Lung (tissue), 11 donors: ENCODE measurements at regions not wholly inside any gene's neighbourhood (a gene's known extent, or its start where the extent isn't known, plus 50 kb on each side); places are given as distances from the start of the nearest gene placed in this dataset.

Experiments
- ATAC-seq: fragments of 200-7000 bp; cut with Tn5 transposase; one replicate; pipeline ENCODE4 v1.9.1; 2020; ENCODE audit warnings: moderate number of reproducible peaks; ENCODE audit not compliant: insufficient read depth, low FRiP score
- DNase-seq, 3 donors: peaks; one replicate each; pipeline ENCODE4 v3.0.0-alpha.2; 2013 to 2017
- H3K27ac ChIP-seq, 2 donors: one replicate each; pipeline ENCODE4 v1.5.1; 2013; ENCODE audit warnings: mild to moderate bottlenecking in 2 of 2, moderate library complexity in 2 of 2, control low read depth in 1 of 2, inconsistent platforms in 1 of 2, low read depth in 1 of 2, low read length in 1 of 2
- H3K27me3 ChIP-seq, 3 donors: one replicate each; pipeline ENCODE4 v1.5.1; 2013; ENCODE audit warnings: low read length in 2 of 3; ENCODE audit not compliant: control insufficient read depth in 3 of 3, insufficient read depth in 3 of 3
- H3K36me3 ChIP-seq, 4 donors: one replicate each; pipeline ENCODE4 v1.5.1; 2013; ENCODE audit warnings: low read length in 4 of 4, mild to moderate bottlenecking in 1 of 4, moderate library complexity in 1 of 4; ENCODE audit not compliant: control insufficient read depth in 4 of 4, insufficient read depth in 4 of 4
- H3K4me1 ChIP-seq, 5 donors: one replicate each; pipeline ENCODE4 v1.5.1; 2013; ENCODE audit warnings: low read length in 5 of 5, mild to moderate bottlenecking in 2 of 5, moderate library complexity in 1 of 5; ENCODE audit not compliant: control insufficient read depth in 5 of 5, insufficient read depth in 5 of 5
- H3K4me3 ChIP-seq: one replicate; pipeline ENCODE4 v1.5.1; 2013; ENCODE audit warnings: mild to moderate bottlenecking, control low read depth, moderate library complexity
- H3K9ac ChIP-seq, 2 donors: one replicate each; pipeline ENCODE4 v1.5.1; 2013; ENCODE audit warnings: low read length in 2 of 2, control low read depth in 1 of 2; ENCODE audit not compliant: insufficient read depth in 1 of 2
- H3K9me3 ChIP-seq, 4 donors: one replicate each; pipeline ENCODE4 v1.5.1; 2013; ENCODE audit warnings: low read length in 3 of 4, mild to moderate bottlenecking in 1 of 4, moderate library complexity in 1 of 4; ENCODE audit not compliant: control insufficient read depth in 4 of 4, insufficient read depth in 3 of 4
- WGBS, 2 donors: extraction: QIAGEN DNeasy Blood & Tissue Kit; methylation state at CpG; one replicate each; pipeline ENCODE4 v1.1.7; 2013; 5-methylcytosine and 5-hydroxymethylcytosine counted together
- TF ChIP-seq, protein P1 (sequence below): IDR thresholded peaks from 2 replicates; pipeline ENCODE4 v1.5.1; 2012; ENCODE audit warnings: mild to moderate bottlenecking; ENCODE audit errors: control extremely low read depth, extremely low read depth
- donor health status: control.
- donor health status: control.
- donor health status: Bipolar disorder and iron deficiency.
- donor health status: healthy.
- donor health status: DM: yes; HTN: yes; CAD: no.

DNA sequence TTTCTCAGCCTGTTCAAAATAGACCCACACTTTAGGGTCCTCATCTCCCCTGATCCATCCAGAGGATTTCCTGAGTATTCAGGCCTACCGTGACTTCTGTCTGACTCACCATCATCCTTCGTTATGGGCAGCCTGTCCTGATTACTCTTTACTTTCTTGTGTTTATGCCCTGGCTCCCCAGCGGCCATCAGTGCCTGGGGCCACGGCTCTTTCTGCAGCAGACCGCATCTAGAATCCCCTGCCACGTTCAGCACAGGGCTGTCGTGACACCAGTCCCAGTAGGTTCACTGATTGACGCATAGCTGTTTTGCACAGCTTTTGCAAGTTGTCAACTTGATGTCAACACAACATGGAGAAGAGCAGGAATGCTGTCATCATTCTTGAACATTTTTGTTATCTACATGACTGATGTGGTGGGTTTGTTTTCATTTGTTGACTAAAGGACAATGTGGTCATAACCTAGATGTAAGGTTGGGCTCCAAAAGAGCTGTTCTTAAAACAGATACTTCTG lies 225.6 kb downstream of the HAUS1 start:
- H3K27me3 ChIP-seq, result no peaks in the 10 kb centered on the region
- 83 to 84% methylated on average over 8 of the region's 8 CpGs for WGBS, 2 donors

GRCh38 chr18:46331316-46331715 lies 227.1 kb downstream of the HAUS1 start:
- no peaks in the 10 kb centered on the region for H3K36me3 ChIP-seq
- WGBS, 2 donors, result 95 to 100% methylated on average over 1 of the region's 1 CpG
- H3K27me3 ChIP-seq, result no peaks in the 10 kb centered on the region
- ATAC-seq (no peak), DNase-seq (no peak)
- no peak overlapping the region for H3K4me3 ChIP-seq
- no peaks in the 10 kb centered on the region for H3K9me3 ChIP-seq
- TF ChIP-seq, protein P1, sequence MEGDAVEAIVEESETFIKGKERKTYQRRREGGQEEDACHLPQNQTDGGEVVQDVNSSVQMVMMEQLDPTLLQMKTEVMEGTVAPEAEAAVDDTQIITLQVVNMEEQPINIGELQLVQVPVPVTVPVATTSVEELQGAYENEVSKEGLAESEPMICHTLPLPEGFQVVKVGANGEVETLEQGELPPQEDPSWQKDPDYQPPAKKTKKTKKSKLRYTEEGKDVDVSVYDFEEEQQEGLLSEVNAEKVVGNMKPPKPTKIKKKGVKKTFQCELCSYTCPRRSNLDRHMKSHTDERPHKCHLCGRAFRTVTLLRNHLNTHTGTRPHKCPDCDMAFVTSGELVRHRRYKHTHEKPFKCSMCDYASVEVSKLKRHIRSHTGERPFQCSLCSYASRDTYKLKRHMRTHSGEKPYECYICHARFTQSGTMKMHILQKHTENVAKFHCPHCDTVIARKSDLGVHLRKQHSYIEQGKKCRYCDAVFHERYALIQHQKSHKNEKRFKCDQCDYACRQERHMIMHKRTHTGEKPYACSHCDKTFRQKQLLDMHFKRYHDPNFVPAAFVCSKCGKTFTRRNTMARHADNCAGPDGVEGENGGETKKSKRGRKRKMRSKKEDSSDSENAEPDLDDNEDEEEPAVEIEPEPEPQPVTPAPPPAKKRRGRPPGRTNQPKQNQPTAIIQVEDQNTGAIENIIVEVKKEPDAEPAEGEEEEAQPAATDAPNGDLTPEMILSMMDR, result no peak
- H3K9ac ChIP-seq, result no peak overlapping the region
- no peak overlapping the region for H3K27ac ChIP-seq
- peaks cover 5 to 23% (median 6%) of the 10 kb centered on the region in 5 donors for H3K4me1 ChIP-seq

More for the DNA sequence above, 225.6 kb downstream of the HAUS1 start:
- ATAC-seq (no peak), DNase-seq (no peak)
- no peaks in the 10 kb centered on the region for H3K36me3 ChIP-seq
- H3K9me3 ChIP-seq, result no peaks in the 10 kb centered on the region
- H3K4me3 ChIP-seq, result no peak overlapping the region
- no peak overlapping the region for H3K27ac ChIP-seq
- H3K9ac ChIP-seq, result no peak overlapping the region
- H3K4me1 ChIP-seq, result peaks cover 0 to 10% (median 2%) of the 10 kb centered on the region in 5 donors
- TF ChIP-seq, protein P1, result no peak

- no peaks in the 10 kb centered on the region for H3K27me3 ChIP-seq
- 88% methylated on average over 6 of the region's 6 CpGs for WGBS, 2 donors
These were observed 228.2 kb downstream of the HAUS1 start for GRCh38 chr18:46332286-46332801.

More at GRCh38 chr18:46332286-46332801, 228.2 kb downstream of the HAUS1 start:
- TF ChIP-seq, protein P1, result no peak
- no peak overlapping the region for H3K4me3 ChIP-seq
- no peak overlapping the region for H3K9ac ChIP-seq
- no peak for DNase-seq
- H3K36me3 ChIP-seq, result no peaks in the 10 kb centered on the region
- peaks cover 5 to 33% (median 11%) of the 10 kb centered on the region in 5 donors for H3K4me1 ChIP-seq
- H3K27ac ChIP-seq, result no peak overlapping the region
- no peaks in the 10 kb centered on the region for H3K9me3 ChIP-seq
- ATAC-seq, result no peak
